Left renal pelvis (tissue), 4 donors: ENCODE measurements at regions not wholly inside any gene's neighbourhood (a gene's known extent, or its start where the extent isn't known, plus 50 kb on each side); places are given as distances from the start of the nearest gene placed in this dataset.

Source experiments
- DNase-seq, 4 donors: peaks; one replicate each; pipeline ENCODE4 v3.0.0-alpha.2; 2013; ENCODE audit warnings: low read depth in 4 of 4, low spot score in 3 of 4

DNA sequence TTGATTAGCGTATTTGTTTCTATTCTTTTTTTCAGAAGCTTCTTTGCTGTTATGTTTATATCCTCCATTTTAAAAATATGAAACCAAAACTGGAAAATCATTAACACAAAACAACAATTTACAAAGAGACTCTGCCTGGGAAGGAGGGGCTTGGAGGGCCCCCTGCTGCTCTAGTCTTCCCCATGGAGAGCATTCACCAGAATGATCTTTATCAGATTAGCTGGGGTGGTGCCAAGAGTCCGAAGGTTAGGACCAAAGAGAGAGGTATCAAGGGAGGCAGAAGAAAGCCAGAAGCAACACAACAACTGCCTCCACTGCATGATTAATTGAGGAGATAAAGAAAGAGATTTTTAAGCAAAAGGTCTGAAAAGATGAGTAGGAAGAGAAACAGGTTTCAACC is 218.6 kb downstream of the IRS1 start:
- DNase-seq, result no peak

DNA sequence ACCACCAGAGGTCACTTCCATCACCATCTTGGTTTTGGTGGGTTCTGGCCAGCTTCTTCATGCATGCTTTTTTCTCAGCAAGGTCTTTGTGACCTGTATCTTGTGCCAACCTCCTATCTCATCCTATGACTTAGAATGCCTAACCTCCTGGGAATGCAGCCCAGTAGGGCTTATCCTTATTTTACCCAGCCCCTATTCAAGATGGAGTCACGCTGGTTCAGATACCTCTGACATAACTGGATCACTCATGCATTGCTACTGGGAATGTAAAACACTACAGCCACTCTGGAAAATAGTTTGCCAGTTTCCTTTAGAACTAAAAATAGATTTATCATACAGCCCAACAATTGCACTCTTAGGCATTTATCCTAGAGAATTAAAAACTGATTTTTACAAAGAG is 219.2 kb downstream of the IRS1 start:
- DNase-seq, result no peak

DNA sequence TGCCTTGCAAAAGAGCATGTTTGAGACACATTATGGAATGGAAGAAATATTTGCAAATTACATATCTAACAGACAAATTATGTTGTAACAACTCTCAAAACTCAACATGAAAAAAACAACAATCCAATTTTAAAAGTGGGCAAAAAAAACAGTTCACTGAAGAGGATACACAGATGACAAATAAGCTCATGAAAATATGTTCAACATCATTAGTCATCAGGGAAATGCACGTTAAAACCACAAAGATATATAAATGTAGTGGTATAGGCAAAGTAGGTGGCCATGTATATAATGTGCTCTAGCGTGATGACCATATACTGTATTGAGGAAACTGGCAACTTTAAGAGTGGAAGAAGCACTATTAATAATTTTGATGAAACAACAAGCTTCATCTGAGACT is 220.1 kb downstream of the IRS1 start:
- no peak for DNase-seq

DNA sequence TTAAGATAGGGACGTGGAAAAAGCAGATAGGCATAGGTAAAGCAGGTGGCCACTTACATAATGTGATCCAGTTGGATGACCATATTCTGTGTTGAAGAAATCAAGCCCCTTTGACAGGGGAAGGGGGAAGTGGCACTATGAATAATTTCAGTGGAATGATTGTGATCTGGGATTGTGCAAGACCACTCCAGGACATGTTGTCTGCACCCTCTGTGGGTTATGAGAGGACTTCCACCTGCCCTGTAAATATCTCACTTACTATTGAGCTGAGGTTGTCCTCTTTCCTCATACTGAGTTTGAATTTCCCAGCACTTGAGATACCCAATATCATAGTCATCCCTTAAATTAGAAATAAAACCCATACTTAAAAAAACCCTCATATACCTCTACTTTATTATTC is 220.7 kb downstream of the IRS1 start:
- DNase-seq, result no peak

DNA sequence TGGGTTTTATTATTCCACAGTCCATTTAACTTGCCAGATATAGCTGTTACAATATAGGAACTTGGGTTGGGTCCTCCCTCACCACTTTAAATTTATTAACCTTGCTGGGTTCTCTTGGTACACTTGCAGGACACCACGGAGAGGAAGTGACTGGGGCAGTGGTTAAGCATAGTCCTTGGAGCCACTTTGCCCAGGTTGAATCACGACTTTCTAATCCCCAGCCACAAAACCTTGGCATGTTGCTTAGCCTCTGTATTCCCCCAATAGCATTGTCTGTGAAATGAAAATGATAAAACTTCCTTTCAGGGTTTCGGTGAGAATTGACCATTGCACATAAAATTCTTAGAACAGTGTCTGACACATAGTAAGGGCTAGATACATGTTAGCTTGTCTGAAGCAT is 221.2 kb downstream of the IRS1 start:
- no peak for DNase-seq

DNA sequence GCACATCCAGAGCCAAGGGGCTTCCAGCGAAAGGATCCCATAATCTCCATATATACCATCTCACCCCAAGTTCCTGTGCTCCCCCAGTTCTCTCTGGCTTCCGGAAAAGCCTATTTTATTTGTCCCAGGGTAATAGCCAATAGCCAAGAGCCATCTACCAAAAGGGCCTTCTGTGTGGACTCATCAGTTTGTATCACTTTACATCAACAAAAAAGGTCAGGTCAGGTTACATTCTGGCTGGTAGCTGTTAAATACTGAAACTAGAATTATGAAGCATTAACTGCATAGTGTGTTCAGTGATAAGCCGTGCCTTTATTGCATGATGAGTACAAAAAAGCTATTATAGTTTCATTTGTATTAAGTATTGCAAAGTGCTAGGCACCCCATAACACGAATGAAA is 223.7 kb downstream of the IRS1 start:
- DNase-seq, result no peak

DNA sequence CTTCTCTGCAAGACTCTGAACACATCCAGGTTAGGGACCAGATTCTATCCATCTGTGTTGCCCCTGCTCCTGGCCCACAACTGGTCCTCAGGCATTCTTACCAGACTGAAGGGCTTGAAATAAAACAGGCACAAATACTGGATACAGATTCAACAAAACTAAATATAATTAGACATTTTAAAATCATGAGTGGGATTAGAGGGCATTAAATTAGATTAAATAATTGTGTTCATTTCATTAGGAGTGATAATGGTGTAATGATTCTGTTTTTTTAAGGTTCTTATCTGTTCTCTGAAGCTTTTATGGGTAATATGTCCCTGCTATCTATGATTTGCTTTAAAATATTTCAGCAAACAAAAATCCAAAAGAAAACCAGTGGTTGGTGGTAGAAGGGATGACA is 226.5 kb downstream of the IRS1 start:
- no peak for DNase-seq

DNA sequence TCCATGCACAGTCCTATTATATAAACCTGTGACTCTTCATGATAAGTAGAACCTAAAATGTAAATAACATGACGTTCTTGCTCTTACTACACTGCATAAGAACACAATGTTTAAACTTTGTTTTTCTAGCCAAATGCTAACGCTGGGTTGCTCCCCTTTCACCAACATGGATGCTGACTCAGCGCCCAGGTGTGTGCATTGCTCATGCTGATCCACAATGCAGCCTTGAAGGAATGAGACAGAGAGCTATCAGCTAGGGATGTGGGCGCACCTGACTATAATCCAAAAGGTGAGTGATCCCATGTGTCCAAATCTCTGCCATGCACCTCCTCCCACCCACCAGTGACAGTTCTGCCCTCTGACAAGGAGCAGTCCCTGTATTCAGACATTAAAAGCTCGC is 235.0 kb downstream of the IRS1 start:
- no peak for DNase-seq

DNA sequence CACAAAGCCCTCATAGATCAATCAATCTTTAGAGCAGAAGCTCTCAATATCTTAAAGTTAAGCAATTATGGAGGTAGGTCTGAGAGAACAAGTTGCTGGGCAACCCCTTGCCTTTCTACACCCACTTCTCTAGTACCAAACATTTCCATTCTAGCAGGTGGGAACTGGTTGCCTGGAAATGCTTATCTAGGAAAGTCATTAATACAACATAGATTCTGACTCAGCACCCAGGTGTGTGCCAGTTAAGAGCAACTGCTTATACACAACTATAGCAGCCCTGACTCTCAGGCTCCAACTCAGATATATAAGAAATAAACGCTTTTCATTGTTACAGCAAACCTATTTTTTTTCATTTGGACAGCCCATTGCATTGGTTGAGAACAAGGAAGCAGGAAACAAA is 237.7 kb downstream of the IRS1 start:
- DNase-seq, result no peak

DNA sequence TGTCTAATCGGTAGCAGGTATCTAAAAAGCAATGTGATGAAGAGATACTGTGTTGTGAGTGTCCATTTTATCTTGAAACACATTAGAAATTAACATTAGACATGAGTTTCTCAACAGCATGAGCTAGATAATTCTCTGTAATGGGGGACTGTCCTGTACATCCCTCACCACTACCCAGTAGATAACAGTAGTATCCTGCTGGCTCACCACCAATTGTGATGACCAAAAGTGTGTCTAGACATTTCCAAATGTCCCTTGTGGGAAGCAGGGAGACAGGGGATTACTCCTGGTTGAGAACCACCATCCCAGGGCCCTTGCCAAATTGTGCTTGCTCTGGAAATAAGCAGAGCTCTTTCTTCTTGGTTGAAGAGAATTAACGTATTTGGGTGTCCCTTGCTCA is 239.3 kb downstream of the IRS1 start:
- DNase-seq, result no peak

DNA sequence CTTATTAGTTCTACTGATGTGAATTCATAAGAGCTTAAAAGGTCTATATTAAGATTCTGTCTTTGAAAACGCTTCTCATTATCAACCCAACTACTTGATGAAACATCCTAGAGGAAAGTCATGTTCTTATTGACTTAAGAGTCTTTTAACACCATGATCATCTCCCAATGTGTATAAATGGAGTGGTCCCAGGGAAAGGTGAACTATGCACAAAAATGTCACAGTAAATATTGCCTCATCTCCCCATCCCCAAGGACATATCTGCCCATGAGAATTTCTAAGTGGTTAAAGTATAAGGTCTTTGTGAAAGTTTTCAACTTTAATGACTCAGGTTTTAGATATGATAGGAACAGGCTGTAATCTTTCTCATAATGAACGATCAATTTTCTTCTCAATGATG is 240.1 kb downstream of the IRS1 start:
- DNase-seq, result no peak

DNA sequence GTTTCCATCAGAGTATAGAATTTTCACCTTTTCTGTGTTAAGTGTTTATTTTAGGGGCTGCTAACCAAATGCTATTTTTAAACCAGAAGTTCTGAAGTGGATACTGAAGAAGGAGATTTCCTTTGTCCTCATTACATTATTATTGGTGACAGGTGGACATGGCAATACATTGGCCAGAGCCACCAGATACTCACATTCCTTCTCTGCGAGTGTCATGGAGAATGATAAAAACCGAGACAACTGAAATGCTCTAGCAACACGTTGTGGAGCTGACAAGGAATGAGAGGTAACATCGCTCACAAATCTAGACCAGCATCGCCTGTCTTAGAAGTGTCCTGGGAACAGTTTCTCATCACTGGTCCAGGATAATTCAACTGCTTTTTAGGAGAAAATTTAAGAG is 241.2 kb downstream of the IRS1 start:
- no peak for DNase-seq

DNA sequence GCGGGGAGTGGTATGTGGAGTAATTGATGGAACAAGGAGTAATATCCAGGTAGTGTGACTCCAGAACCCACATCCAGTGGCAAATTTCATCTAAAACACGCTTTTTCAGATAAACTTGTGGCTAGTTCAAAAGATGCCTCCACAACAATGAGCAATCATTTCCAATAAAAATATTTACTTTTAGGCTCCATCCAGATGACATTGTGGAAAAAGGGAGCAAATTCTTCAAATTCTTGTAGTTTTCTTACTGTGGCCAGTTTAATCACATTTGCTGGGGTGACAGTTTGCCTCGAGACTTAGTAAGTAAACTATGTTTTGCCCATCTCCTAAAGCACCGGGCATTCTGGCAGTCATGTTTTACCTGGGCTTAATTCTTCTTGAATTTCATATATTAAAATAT is 243.6 kb downstream of the IRS1 start:
- DNase-seq, result no peak

DNA sequence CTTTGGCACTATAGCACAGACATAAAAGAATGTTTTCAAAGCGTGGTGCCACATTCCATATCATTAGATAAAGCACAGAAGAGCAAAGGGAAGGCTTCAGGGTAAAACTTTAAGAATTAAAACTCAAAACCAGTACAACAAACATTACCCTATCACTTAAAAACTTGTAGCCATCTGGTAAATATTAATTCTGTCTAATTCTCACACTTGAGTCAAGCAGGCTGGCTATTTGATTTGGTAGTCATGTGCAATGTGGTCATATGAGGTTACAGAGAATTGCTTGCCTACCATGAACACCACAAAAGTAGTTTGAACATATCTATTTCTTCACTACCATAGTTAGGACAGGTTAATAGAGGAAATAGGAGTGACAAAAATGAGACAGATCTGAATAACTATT is 244.9 kb downstream of the IRS1 start:
- DNase-seq, result no peak

DNA sequence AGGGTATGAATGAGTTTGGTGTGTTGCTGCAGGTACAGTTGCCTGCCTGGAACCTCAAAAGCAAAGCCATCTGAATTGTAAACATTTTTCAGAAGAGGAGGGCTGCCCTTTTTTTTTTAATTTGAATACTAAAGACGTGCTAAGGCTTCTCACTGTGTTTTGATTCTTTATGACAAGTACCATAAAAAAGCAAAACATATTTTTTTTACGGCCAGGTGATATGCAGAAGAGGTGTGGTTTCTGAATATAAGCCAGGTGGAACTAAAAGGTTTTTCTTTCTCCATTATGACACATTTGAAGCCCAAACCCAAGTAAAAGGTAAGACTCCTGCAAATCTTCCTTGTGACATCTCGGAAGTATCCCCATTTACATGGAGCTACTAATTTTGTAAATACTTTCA is 246.3 kb downstream of the IRS1 start:
- DNase-seq, result no peak

DNA sequence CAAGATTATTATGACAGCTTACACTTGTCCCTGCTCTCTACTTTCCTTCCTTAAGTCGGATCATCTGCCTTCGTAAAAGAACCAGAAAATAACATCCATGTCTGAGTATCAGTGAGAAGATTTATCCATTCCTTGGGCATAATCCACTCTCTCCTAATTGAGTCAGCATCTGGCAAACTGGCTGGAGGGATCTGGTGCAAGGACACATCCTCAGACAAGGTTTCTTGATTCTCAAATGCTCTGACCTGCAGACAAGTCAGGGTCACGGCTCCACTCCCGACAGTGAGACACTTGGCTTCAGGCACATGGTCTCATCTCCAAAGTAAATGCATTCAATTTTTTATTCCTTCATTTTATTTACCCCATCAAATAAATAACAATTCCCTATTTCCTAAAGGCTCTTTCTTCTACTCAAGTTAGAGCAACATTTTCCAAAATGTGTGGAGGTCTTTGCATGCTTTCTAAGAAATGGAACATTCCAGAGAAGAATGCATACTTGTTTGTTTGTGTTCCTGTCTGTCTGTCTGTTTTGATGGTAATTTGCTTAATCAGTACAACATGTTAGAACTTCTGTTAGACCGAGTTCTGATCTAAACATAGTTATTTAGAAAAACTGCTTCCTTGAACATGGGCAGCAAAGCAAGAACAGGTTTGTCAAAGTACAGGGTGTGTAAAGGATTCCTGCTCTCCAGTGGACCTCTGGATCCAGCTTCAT is 246.9 kb downstream of the IRS1 start:
- DNase-seq, result no peak

DNA sequence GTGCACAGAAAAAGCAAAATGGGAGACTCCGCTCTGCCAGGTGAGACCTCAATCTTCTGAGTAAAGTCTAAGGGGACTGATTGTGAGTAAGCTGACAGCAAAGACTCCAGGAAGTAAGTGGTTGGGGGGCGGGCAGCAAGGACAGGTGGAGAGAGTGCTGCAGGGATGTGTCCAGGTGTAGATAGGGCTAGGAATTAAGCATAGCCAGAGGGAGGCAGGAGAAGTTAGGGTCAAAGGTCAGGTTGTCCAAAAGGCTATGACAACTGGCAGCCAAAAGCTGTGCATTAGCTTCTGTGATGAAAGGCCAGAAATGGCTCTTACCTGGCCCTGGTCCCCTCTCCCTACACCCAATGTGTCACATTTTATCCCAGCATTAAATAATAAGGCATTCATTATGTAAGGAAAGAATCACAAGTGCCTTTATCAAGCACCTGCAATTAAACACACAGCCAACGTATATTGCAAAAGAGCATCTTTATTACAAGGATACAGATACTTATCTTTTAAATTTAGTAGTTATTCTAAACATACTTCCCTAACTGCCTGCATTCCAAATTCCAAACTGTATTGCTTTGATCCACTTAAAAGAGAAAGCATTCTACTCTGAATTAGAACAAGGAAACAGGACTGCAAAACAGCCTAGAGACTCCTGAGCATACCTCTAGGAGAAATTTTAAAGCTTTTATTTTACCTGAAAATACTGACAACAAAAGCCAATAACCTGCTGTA is 247.9 kb downstream of the IRS1 start:
- no peak for DNase-seq

DNA sequence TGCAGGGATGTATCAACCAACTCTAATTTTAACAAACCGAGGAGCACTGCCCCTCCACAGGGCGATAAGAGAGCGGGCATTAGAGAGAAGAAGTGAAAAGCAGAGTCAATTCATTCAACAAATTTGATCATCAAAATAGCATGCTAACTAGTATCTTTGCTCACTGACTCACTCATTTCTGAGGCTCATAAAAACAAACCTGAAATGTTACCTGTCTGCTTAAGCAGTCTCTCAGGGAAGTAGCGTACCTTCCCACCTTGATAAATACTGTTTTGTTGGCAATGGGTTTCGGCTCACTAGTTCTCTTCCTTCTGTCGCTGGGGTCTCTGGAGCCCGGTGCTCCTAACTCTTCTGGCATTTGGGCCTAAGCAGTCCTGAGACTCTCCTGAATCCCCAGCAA is 248.8 kb downstream of the IRS1 start:
- DNase-seq, result no peak

DNA sequence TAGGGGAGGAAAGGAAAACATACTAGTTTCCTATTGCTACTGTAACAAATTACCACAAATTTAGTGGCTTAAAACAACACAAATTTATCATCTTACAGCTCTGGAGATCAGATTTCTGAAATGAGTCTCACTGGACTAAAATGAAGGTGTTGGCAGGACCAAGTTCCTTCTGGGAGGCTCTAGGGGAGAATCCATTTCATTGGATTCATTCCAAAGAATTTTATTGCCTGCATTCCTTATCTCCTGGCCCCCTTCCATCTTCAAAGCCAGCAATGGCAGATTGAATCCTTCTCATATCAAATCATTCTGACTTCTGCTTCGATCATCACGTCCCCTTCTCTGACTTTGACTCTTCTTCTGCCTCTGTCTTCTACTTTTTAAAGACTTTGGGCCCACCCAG is 250.9 kb downstream of the IRS1 start:
- no peak for DNase-seq

DNA sequence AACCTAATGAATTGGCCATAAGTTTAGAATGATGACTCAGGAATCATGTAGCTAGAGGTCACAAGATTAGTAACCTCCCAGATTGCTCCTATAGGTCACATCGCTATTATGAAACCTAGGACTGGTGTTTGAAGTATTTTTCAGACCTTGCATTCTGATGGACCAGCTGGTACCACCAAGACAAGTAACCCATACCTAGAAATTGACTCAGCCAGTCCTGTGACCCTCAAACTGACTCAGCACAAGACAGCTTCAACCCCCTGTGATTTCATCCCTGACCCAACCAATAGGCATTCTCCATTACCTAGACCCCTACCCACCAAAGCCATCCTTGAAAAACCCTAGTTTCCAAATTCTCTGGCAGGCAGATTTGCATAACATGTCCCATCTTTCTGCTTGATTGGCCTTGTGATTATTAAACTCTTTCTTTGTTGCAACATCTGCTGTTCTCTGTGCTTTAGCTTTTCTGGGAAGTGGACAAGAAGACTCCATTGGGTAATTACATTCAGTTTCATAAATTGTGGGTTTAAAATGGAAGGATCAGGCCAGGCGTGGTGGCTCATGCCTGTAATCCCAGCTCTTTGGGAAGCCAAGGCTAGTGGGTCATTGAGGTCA is 254.9 kb downstream of the IRS1 start:
- DNase-seq, result no peak

DNA sequence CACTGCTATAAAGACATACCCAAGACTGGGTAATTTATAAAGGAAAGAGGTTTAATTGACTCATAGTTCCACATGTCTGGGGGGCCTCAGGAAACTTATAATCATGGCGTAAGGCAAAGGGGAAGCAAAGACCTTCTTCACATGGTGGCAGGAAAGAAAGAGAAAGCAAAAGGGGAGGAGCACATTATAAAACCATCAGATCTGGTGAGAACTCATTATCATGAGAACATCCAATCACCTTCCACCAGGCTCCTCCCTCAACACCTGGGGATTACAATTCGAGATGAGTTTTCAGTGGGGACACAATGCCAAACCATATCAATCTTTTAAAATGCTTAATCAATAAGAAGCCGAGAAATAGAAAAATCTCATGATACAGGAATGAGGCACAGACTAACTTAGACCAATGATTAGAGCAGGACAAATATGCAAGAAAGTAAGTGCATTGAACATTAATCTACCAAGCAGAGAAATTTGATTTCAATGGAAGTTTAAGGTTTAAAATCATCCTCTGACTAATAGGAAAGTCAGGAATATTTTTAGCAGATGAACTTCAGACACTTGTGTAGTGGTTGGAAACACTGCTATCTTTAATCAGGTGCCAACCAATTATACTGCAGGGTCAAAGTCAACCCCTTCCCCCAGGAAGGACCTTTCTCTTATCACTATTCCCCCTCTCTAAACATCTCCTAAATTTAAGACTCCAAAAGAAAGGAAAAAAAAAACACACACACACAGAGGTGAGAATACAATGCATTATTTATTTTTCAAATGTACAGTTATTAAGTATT is 259.2 kb downstream of the IRS1 start:
- DNase-seq, result no peak
